ENCODE measurements at regions not wholly inside any gene's neighbourhood (a gene's known extent, or its start where the extent isn't known, plus 50 kb on each side); places are given as distances from the start of the nearest gene placed in this dataset.

DNA sequence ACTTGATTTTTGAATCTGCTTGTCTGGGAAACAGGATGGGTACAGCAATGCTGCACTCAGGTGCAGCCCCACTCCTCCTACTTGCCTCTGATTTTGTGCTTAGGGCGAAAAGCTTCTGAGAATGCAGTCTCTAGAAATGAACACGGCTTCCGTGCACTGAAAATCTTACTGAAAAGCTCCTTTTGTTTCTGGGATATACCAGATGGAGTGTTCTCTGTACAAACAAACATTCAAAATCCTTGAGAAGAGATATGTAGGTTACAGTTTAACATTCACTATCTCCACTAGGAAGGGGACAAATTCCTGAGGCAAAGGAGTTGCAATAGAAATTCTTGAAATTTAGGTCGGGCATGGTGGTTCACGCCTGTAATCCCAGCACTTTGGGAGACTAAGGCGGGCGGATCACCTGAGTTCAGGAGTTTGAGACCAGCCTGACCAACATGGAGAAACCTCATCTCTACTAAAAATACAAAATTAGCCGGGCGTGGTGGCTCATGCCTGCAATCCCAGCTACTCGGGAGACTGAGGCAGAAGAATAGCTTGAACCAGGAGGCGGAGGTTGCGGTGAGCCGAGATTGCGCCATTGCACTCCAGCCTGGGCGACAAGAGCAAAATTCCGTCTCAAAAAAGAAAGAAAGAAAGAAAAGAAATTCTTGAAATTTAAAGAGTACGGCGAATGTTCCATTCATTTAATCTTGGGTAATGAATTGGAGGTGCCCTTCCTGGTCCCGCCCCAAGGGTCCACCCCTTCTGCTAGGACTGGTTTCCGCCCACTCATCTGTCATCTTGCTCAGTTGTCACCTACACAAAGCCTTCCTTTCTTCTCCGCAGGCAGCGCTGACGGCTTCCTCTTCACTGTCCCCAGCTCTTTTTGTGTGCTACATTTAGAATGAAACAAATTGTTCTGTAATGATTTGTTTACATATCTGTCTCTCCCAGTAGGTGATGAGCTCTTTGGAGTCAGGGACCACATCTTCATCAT, 92.4 kb downstream of the SOCS6 start (continued):
- no peak for TF ChIP-seq MAZ (IDR thresholded peaks at IDR 0.05; ENCODE audit: borderline replicate concordance, low read depth, low read length)
- TF ChIP-seq MAZ (CRISPR knock-in tag; IDR thresholded peaks at IDR 0.05; ENCODE audit: low read depth) = peak; percentile 37; the same call in 1 of the 2 replicates
- TF ChIP-seq MYNN (CRISPR knock-in tag; IDR thresholded peaks at IDR 0.05; ENCODE audit: low read depth) = no peak
- TF ChIP-seq NRL (CRISPR knock-in tag; IDR thresholded peaks at IDR 0.05; ENCODE audit: borderline replicate concordance) = no peak
- peak; percentile 63 for TF ChIP-seq HMG20A (CRISPR knock-in tag; IDR thresholded peaks at IDR 0.05; ENCODE audit: borderline replicate concordance)
- no peak for TF ChIP-seq TOE1 (CRISPR knock-in tag; IDR thresholded peaks at IDR 0.05)
- TF ChIP-seq, protein P1, sequence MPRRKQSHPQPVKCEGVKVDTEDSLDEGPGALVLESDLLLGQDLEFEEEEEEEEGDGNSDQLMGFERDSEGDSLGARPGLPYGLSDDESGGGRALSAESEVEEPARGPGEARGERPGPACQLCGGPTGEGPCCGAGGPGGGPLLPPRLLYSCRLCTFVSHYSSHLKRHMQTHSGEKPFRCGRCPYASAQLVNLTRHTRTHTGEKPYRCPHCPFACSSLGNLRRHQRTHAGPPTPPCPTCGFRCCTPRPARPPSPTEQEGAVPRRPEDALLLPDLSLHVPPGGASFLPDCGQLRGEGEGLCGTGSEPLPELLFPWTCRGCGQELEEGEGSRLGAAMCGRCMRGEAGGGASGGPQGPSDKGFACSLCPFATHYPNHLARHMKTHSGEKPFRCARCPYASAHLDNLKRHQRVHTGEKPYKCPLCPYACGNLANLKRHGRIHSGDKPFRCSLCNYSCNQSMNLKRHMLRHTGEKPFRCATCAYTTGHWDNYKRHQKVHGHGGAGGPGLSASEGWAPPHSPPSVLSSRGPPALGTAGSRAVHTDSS (CRISPR knock-in tag; conservative IDR thresholded peaks at IDR 0.05) = no peak
- TF ChIP-seq, protein P2, sequence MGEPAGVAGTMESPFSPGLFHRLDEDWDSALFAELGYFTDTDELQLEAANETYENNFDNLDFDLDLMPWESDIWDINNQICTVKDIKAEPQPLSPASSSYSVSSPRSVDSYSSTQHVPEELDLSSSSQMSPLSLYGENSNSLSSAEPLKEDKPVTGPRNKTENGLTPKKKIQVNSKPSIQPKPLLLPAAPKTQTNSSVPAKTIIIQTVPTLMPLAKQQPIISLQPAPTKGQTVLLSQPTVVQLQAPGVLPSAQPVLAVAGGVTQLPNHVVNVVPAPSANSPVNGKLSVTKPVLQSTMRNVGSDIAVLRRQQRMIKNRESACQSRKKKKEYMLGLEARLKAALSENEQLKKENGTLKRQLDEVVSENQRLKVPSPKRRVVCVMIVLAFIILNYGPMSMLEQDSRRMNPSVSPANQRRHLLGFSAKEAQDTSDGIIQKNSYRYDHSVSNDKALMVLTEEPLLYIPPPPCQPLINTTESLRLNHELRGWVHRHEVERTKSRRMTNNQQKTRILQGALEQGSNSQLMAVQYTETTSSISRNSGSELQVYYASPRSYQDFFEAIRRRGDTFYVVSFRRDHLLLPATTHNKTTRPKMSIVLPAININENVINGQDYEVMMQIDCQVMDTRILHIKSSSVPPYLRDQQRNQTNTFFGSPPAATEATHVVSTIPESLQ (CRISPR knock-in tag; conservative IDR thresholded peaks at IDR 0.05) = no peak
- no peak for TF ChIP-seq SALL2 (CRISPR knock-in tag; IDR thresholded peaks at IDR 0.05)
- TF ChIP-seq, protein P3, sequence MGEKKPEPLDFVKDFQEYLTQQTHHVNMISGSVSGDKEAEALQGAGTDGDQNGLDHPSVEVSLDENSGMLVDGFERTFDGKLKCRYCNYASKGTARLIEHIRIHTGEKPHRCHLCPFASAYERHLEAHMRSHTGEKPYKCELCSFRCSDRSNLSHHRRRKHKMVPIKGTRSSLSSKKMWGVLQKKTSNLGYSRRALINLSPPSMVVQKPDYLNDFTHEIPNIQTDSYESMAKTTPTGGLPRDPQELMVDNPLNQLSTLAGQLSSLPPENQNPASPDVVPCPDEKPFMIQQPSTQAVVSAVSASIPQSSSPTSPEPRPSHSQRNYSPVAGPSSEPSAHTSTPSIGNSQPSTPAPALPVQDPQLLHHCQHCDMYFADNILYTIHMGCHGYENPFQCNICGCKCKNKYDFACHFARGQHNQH (CRISPR knock-in tag; IDR thresholded peaks at IDR 0.05) = peak; percentile 45
- TF ChIP-seq, protein P4, sequence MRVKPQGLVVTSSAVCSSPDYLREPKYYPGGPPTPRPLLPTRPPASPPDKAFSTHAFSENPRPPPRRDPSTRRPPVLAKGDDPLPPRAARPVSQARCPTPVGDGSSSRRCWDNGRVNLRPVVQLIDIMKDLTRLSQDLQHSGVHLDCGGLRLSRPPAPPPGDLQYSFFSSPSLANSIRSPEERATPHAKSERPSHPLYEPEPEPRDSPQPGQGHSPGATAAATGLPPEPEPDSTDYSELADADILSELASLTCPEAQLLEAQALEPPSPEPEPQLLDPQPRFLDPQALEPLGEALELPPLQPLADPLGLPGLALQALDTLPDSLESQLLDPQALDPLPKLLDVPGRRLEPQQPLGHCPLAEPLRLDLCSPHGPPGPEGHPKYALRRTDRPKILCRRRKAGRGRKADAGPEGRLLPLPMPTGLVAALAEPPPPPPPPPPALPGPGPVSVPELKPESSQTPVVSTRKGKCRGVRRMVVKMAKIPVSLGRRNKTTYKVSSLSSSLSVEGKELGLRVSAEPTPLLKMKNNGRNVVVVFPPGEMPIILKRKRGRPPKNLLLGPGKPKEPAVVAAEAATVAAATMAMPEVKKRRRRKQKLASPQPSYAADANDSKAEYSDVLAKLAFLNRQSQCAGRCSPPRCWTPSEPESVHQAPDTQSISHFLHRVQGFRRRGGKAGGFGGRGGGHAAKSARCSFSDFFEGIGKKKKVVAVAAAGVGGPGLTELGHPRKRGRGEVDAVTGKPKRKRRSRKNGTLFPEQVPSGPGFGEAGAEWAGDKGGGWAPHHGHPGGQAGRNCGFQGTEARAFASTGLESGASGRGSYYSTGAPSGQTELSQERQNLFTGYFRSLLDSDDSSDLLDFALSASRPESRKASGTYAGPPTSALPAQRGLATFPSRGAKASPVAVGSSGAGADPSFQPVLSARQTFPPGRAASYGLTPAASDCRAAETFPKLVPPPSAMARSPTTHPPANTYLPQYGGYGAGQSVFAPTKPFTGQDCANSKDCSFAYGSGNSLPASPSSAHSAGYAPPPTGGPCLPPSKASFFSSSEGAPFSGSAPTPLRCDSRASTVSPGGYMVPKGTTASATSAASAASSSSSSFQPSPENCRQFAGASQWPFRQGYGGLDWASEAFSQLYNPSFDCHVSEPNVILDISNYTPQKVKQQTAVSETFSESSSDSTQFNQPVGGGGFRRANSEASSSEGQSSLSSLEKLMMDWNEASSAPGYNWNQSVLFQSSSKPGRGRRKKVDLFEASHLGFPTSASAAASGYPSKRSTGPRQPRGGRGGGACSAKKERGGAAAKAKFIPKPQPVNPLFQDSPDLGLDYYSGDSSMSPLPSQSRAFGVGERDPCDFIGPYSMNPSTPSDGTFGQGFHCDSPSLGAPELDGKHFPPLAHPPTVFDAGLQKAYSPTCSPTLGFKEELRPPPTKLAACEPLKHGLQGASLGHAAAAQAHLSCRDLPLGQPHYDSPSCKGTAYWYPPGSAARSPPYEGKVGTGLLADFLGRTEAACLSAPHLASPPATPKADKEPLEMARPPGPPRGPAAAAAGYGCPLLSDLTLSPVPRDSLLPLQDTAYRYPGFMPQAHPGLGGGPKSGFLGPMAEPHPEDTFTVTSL (CRISPR knock-in tag; IDR thresholded peaks at IDR 0.05; ENCODE audit: borderline replicate concordance) = 0 out of 2 replicates have a peak, but pooled peaks have one; percentile 21
- no peak for TF ChIP-seq AGO2 (optimal IDR thresholded peaks at IDR 0.05; ENCODE audit: low read depth, low read length)
- TF ChIP-seq TAF1 (CRISPR knock-in tag; IDR thresholded peaks at IDR 0.05) = peak; percentile 31; the same call in 1 of the 2 replicates
- TF ChIP-seq, protein P5, sequence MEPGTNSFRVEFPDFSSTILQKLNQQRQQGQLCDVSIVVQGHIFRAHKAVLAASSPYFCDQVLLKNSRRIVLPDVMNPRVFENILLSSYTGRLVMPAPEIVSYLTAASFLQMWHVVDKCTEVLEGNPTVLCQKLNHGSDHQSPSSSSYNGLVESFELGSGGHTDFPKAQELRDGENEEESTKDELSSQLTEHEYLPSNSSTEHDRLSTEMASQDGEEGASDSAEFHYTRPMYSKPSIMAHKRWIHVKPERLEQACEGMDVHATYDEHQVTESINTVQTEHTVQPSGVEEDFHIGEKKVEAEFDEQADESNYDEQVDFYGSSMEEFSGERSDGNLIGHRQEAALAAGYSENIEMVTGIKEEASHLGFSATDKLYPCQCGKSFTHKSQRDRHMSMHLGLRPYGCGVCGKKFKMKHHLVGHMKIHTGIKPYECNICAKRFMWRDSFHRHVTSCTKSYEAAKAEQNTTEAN (CRISPR knock-in tag; conservative IDR thresholded peaks at IDR 0.05) = no peak; the same call in 1 of the 2 replicates
- TF ChIP-seq THAP11 (CRISPR knock-in tag; IDR thresholded peaks at IDR 0.05) = peak; percentile 43; the same call in 1 of the 2 replicates
- TF ChIP-seq ZNF850 (CRISPR knock-in tag; conservative IDR thresholded peaks at IDR 0.05) = no peak
- TF ChIP-seq PHF8 (CRISPR knock-in tag; IDR thresholded peaks at IDR 0.05) = no peak

All from HepG2 (cell line).